Lung (tissue), 11 donors: ENCODE measurements at regions not wholly inside any gene's neighbourhood (a gene's known extent, or its start where the extent isn't known, plus 50 kb on each side); places are given as distances from the start of the nearest gene placed in this dataset.
"Not testable (repeated sequence)": the region's sequence is repeated elsewhere in the genome, so short reads cannot be mapped to it uniquely, and the experiment has no call there.

ENCODE experiments used
- ATAC-seq: fragments of 200-7000 bp; cut with Tn5 transposase; one replicate; pipeline ENCODE4 v1.9.1; 2020; ENCODE audit warnings: moderate number of reproducible peaks; ENCODE audit not compliant: insufficient read depth, low FRiP score
- DNase-seq, 3 donors: peaks; one replicate each; pipeline ENCODE4 v3.0.0-alpha.2; 2013 to 2017
- H3K27ac ChIP-seq, 2 donors: one replicate each; pipeline ENCODE4 v1.5.1; 2013; ENCODE audit warnings: mild to moderate bottlenecking in 2 of 2, moderate library complexity in 2 of 2, control low read depth in 1 of 2, inconsistent platforms in 1 of 2, low read depth in 1 of 2, low read length in 1 of 2
- H3K27me3 ChIP-seq, 3 donors: one replicate each; pipeline ENCODE4 v1.5.1; 2013; ENCODE audit warnings: low read length in 2 of 3; ENCODE audit not compliant: control insufficient read depth in 3 of 3, insufficient read depth in 3 of 3
- H3K36me3 ChIP-seq, 4 donors: one replicate each; pipeline ENCODE4 v1.5.1; 2013; ENCODE audit warnings: low read length in 4 of 4, mild to moderate bottlenecking in 1 of 4, moderate library complexity in 1 of 4; ENCODE audit not compliant: control insufficient read depth in 4 of 4, insufficient read depth in 4 of 4
- H3K4me1 ChIP-seq, 5 donors: one replicate each; pipeline ENCODE4 v1.5.1; 2013; ENCODE audit warnings: low read length in 5 of 5, mild to moderate bottlenecking in 2 of 5, moderate library complexity in 1 of 5; ENCODE audit not compliant: control insufficient read depth in 5 of 5, insufficient read depth in 5 of 5
- H3K4me3 ChIP-seq: one replicate; pipeline ENCODE4 v1.5.1; 2013; ENCODE audit warnings: mild to moderate bottlenecking, control low read depth, moderate library complexity
- H3K9ac ChIP-seq, 2 donors: one replicate each; pipeline ENCODE4 v1.5.1; 2013; ENCODE audit warnings: low read length in 2 of 2, control low read depth in 1 of 2; ENCODE audit not compliant: insufficient read depth in 1 of 2
- H3K9me3 ChIP-seq, 4 donors: one replicate each; pipeline ENCODE4 v1.5.1; 2013; ENCODE audit warnings: low read length in 3 of 4, mild to moderate bottlenecking in 1 of 4, moderate library complexity in 1 of 4; ENCODE audit not compliant: control insufficient read depth in 4 of 4, insufficient read depth in 3 of 4
- CTCF ChIP-seq: IDR thresholded peaks from 2 replicates; pipeline ENCODE4 v1.5.1; 2012; ENCODE audit warnings: mild to moderate bottlenecking; ENCODE audit errors: control extremely low read depth, extremely low read depth
- WGBS, 2 donors: extraction: QIAGEN DNeasy Blood & Tissue Kit; methylation state at CpG; one replicate each; pipeline ENCODE4 v1.1.7; 2013; 5-methylcytosine and 5-hydroxymethylcytosine counted together
- donor health status: control.
- donor health status: control.
- donor health status: Bipolar disorder and iron deficiency.
- donor health status: healthy.
- donor health status: DM: yes; HTN: yes; CAD: no.

DNA sequence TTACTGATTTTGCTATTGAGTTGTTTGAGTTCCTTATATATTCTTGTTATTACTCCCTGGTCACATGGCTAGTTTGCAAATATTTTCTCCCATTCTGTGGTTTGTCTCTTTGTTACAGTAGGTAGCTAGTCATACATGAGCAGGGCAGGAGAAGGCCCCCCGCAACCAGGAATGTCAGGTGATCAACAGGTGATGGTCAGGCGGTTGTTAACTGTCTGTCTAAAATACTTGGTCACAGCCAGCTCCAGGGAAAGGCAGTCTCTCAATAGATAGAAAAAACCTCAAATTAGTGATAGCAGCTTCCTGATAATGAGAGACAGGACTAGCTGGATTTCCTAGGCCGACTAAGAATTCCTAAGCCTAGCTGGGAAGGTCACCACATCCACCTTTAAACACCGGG, 217.9 kb downstream of the RHOU start:
- Histone ChIP-seq H3K36me3 (no peaks in the 10 kb centered on the region), H3K27ac (no peak overlapping the region), H3K27me3 (no peaks in the 10 kb centered on the region), H3K4me1 (no peaks in the 10 kb centered on the region), H3K4me3 (no peak overlapping the region), H3K9me3 (peaks cover 0 to 2% (median 0%) of the 10 kb centered on the region in 4 donors), H3K9ac (no peak overlapping the region)
- no peak for DNase-seq
- TF ChIP-seq CTCF, result no peak
- ATAC-seq, result no peak
- 93% methylated on average over 4 of the region's 4 CpGs for WGBS, 2 donors

- ATAC-seq, H3K27ac ChIP-seq, H3K4me1 ChIP-seq, H3K27me3 ChIP-seq, DNase-seq, H3K9ac ChIP-seq, H3K36me3 ChIP-seq, H3K4me3 ChIP-seq, H3K9me3 ChIP-seq: not testable (repeated sequence)
- 90 to 93% methylated on average over 11 of the region's 11 CpGs for WGBS, 2 donors
Observed at GRCh38 chr1:228953808-228954207, 218.5 kb downstream of the RHOU start.

- ATAC-seq (peak; percentile 27), DNase-seq (no peak)
- Histone ChIP-seq H3K36me3 (no peaks in the 10 kb centered on the region), H3K9me3 (peaks cover 0 to 2% (median 0%) of the 10 kb centered on the region in 4 donors), H3K9ac (no peak overlapping the region), H3K27me3 (no peaks in the 10 kb centered on the region), H3K27ac (no peak overlapping the region), H3K4me1 (no peaks in the 10 kb centered on the region), H3K4me3 (no peak overlapping the region)
- no peak for TF ChIP-seq CTCF
- WGBS, 2 donors, result 95 to 100% methylated on average over 1 of the region's 1 CpG
Observed at GRCh38 chr1:228955691-228956090, 220.4 kb downstream of the RHOU start.

DNA sequence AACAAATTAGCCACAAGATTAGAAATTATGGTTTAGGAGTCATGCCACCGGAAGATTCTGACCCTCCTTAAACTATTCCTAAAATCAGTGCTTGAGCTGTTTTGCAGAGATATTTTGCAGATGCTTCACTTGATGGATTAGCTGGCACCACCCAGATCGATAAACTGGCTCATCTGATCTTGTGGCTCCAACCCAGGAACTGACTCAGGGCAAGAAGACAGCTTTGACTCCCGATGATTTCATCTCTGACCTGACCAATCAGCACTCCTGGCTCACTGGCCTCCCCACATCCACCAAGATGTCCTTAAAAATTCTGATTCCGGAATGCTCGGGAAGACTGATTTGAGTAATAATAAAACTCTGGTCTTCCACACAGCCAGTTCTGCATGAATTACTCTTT, 221.6 kb downstream of the RHOU start:
- Histone ChIP-seq H3K27me3 (no peaks in the 10 kb centered on the region), H3K9ac (no peak overlapping the region), H3K27ac (no peak overlapping the region), H3K4me1 (no peaks in the 10 kb centered on the region), H3K36me3 (no peaks in the 10 kb centered on the region), H3K9me3 (peaks cover 0 to 2% (median 0%) of the 10 kb centered on the region in 4 donors), H3K4me3 (no peak overlapping the region)
- ATAC-seq, result no peak
- TF ChIP-seq CTCF, result no peak
- DNase-seq, result no peak
- 88 to 96% methylated on average over 5 of the region's 5 CpGs for WGBS, 2 donors
